ENCODE measurements at regions not wholly inside any gene's neighbourhood (a gene's known extent, or its start where the extent isn't known, plus 50 kb on each side); places are given as distances from the start of the nearest gene placed in this dataset.

DNA sequence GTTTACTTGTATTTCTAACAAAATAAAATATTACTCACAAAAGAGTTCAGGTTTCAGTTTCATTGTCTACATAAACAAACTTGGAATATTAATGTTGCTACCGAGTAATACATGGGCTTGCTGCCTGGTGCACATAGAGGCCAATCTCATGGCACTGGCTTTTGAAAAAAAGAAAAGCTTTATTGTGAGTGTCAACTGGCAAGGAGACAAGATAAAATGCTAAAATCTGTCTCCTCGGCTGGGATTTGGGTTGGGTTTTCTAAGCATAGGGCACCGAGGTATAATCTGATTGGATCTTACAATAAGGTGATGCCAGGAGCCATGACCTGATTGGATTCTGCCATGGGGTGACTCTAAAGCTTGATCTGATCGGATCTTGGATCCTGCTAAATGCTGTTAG is 1519.9 kb upstream of the MIR17HG start:
- DNase-seq (ENCODE audit: low spot score): no peak

- DNase-seq (ENCODE audit: low spot score): no peak
Measured at GRCh38 chr13:89828506-89828905, 1519.0 kb upstream of the MIR17HG start.

- DNase-seq (ENCODE audit: low spot score): no peak
Measured at GRCh38 chr13:89831157-89831556, 1516.3 kb upstream of the MIR17HG start.

DNA sequence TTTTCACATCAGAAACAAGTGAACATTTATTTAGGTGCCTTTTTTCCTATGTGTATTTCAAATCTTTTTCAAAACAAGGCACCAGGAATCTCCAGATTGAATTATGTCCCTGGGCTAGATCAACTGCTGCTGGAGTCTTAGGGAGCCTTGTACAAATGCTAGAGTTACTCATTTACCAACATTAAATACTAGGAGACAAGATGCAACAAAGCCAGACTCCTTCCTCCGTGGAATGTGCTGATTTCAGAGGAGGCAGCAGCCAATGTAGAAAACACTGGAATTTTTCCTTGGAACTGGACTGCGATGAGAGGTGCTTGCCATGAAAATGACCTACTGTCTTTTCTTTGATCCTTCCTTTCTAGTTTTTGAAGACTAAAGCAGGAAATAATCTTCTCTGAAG is 1514.7 kb upstream of the MIR17HG start:
- no peak for DNase-seq (ENCODE audit: low spot score)

GRCh38 chr13:89843621-89844020 is 1503.9 kb upstream of the MIR17HG start:
- DNase-seq (ENCODE audit: low spot score): no peak

DNA sequence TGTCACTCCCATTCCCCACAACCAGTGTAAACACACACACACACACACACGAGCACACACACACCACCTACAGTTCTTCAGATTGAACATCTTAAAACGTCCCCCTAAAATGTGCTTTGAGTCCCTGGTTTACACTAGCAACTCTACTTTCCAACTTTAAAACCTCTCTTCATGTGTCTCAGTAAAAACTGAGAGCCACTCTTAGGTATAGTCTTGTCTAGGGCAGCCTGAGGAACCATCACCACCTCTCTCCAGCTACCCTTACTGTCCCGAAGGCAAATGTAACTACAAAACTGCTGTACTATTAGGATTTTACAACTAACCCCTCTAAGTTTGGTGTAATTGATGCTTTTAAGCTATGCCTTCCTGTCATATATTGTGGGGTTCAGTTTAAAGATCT is 1501.6 kb upstream of the MIR17HG start:
- DNase-seq (ENCODE audit: low spot score): no peak

DNA sequence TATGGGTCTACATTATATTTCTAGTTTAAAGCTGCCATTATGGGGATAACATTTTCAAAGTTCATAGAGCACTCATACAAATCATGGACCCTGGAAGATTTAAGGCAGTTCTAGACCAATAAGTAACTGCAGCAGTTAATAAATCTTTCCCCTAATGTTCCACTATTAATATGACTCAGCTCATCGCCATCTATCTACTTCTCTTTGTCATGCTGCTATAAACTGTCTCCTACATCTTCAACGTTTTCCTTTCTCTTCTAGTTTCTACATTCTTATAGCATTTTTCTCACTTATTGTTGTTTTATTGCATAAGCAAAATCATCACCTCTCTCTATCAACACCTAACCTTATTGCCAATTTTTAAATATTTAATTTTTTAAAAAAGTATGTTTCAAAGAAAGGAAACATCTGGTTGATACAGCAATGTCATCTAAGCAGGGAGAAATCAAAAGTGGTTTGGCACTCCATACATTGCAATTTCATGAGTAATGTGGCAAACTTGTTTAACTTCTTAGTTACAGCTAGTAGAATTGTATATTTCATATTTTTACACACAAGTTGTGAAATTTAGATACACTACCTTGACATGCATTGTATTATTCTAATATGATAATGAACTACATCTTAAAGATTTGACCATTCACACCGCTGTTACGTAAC is 1500.4 kb upstream of the MIR17HG start:
- DNase-seq (ENCODE audit: low spot score): no peak

DNA sequence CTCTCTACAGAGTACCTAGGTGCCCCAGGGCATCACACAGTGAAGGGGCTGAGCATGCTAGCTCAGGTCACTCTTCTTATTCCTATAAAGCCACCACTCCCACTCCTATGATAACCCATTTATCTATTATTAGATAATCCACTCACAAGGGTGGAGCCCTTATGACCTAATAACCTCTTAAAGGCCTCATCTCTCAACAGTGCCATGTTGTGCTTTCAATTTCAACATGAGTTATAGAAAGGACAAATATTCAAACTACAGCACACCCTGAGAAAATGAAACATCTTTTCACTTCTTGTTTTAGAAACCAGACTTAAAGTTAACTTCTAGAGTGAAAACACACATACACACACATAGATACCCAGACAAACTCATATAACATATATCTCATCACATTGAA is 1494.9 kb upstream of the MIR17HG start:
- no peak for DNase-seq (ENCODE audit: low spot score)

DNA sequence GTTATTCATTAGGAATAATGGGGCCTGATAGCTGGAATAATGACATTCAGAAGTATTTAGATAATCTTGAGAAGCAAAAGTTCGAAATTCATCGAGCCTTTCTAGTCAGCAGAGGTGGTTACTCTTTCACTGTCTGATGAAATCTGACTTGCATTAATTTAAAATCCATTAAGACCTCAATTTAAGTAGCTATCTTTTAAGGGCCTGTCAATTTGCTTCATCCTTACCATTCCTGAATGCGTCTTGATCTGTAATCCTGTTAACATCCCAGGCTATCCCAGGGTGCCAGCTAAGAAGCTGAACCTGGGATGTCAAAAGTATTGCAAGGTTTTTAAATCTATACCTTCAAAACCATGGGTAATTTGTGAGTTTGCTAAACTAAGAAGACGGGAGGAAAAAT is 1491.0 kb upstream of the MIR17HG start:
- no peak for DNase-seq (ENCODE audit: low spot score)

- DNase-seq (ENCODE audit: low spot score): no peak
Measured at GRCh38 chr13:89857502-89857901, 1490.0 kb upstream of the MIR17HG start.

- no peak for DNase-seq (ENCODE audit: low spot score)
Measured at GRCh38 chr13:89862011-89862690, 1485.3 kb upstream of the MIR17HG start.

GRCh38 chr13:89862691-89863036 is 1484.8 kb upstream of the MIR17HG start:
- no peak for DNase-seq (ENCODE audit: low spot score)

- DNase-seq (ENCODE audit: low spot score): no peak
Measured at GRCh38 chr13:89865164-89866064, 1482.1 kb upstream of the MIR17HG start.

- no peak for DNase-seq (ENCODE audit: low spot score)
Measured at GRCh38 chr13:89869312-89869711, 1478.2 kb upstream of the MIR17HG start.

- DNase-seq (ENCODE audit: low spot score): no peak
Measured at GRCh38 chr13:89878904-89879303, 1468.6 kb upstream of the MIR17HG start.

DNA sequence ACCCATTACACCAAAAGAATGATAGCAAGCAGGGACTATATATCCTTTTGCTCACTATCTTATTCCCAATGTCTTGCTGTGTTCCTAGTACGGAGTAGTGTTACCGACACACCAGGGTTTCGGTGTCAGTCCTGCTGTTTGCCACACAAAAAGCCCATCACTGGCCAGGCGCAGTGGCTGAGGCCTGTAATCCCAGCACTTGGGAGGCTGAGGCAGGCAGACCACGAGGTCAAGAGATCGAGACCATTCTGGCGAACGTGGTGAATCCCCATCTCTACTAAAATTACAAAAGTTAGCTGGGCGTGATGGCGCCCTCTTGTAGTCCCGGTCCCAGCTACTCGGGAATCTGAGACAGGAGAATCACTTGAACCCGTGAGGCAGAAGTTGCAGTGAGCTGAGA is 1467.3 kb upstream of the MIR17HG start:
- no peak for DNase-seq (ENCODE audit: low spot score)

DNA sequence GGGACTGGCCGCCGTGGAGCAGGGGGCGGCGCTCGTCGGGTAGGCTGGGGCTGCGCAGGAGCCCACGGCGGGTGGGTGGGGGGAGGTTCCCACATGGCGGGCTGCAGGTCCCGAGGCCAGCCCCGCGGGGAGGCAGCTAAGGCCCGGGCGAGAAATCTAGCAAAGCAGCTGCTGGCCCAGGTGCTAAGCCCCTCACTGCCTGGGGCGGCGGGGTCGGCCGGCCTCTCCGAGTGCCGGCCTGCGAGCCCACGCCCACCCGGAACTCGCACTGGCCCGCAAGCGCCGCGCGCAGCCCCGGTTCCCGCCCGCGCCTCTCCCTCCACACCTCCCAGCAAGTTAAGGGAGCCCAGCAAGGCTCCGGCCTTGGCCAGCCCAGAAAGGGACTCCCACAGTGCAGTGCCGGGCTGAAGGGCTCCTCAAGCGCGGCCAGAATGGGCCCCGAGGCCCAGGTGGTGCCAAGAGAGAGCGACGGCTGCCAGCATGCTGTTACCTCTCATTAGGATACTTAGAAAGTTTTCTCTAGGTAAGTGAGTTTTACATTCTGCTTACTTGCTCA is 1463.5 kb upstream of the MIR17HG start:
- DNase-seq (ENCODE audit: low spot score): no peak

DNA sequence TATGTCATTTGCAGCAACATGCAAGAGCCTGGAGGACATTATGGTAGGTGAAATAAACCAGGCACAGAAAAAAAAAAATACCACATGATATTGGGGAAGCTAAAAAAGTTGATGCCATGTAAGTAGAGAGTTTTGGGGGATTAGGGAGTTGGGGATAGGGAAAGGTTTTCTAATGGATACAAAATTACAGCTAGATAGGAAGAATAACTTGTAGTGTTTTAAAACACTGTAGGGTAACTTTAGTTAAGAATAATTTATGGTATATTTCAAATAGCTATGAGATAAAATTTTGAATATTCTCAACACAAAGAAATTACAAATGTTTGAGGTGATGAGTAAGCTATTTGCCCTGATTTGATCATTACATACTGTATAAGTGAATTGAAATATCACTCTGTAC is 1456.7 kb upstream of the MIR17HG start:
- DNase-seq (ENCODE audit: low spot score): no peak

DNA sequence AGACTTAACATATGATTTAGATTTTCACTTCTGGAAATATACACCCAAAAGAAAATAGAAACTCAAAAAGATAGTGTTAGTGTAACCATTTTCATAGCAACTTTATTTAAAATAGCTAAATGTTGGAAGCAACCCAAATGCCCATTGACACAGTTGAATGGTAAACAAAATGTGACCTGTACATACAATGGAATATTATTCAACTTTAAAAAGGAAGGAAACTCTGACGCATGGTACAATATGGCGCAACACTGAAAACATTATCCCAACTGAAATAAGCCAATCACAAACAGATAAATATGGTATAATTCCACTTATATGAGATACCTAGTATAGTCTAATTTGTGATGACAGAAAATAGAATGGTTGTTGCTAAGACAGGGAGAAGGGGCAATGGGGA is 1456.1 kb upstream of the MIR17HG start:
- no peak for DNase-seq (ENCODE audit: low spot score)

GRCh38 chr13:89897681-89898080 is 1449.8 kb upstream of the MIR17HG start:
- DNase-seq (ENCODE audit: low spot score): no peak

DNA sequence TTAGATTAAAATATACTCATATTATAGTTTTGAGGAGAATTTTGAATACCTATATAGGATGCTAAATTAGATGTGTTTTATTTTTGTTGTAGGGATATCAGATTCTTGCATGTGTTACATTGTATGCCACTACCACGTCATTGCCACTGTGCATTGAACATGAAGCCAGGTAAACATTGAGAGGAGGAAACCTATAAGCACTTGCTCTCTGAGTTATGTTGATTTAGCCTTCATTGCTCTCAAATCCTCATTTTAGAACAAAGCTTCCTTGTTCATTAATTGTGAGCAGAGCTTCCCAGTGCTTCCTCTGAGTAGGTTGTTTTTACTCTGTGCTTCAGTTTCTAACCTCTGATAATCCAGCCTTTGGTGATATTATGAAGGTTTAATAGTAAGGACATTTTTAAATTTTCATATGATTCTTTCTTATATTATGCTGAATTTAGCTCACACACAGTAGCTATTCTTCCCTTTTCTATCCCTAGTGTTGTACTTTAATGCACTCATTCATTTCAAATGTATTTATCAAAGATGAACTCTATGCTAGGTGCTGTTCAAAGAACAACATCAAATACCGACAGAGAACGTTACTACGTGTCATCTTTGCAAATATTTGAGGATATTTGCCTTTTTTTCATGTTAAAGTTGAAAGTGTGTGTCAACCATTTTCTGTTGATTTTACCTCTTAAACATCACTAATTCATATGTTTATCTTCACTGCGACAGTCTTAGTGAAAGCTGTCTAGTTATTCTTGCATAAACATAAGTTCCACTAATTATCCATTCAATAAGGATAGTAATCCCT is 1448.0 kb upstream of the MIR17HG start:
- no peak for DNase-seq (ENCODE audit: low spot score)

Data from CD4-positive, alpha-beta T cell treated with Interleukin-15 for 4 hours (primary cell).